Endothelial cell of umbilical vein (primary cell): ENCODE measurements at regions not wholly inside any gene's neighbourhood (a gene's known extent, or its start where the extent isn't known, plus 50 kb on each side); places are given as distances from the start of the nearest gene placed in this dataset.

Experiments
- EZH2 ChIP-seq: IDR thresholded peaks from 2 replicates; pipeline ENCODE4 v1.6.1; 2012; ENCODE audit warnings: borderline replicate concordance, low read depth, mild to moderate bottlenecking, moderate library complexity, low read length, inconsistent platforms; ENCODE audit not compliant: severe bottlenecking
- FOS ChIP-seq: IDR thresholded peaks from 2 replicates; pipeline ENCODE4 v1.6.1; 2011; ENCODE audit warnings: mild to moderate bottlenecking, low read length, moderate library complexity, borderline replicate concordance; ENCODE audit not compliant: insufficient read depth
- JUN ChIP-seq: IDR thresholded peaks from 2 replicates; pipeline ENCODE4 v1.6.1; 2011; ENCODE audit warnings: borderline replicate concordance, low read depth; ENCODE audit not compliant: insufficient read length, insufficient read depth
- MYC ChIP-seq: IDR thresholded peaks from one replicate; pipeline ENCODE4 v1.6.1; 2011; ENCODE audit warnings: mild to moderate bottlenecking, low read depth, low read length
- POLR2A ChIP-seq: IDR thresholded peaks from 2 replicates; pipeline ENCODE4 v1.6.1; 2012; ENCODE audit warnings: low read depth, mild to moderate bottlenecking, control low read depth, low read length
- POLR2AphosphoS5 ChIP-seq: IDR thresholded peaks from 2 replicates; pipeline ENCODE4 v1.6.1; 2012; ENCODE audit warnings: low read depth, mild to moderate bottlenecking, control low read depth, low read length, moderate library complexity; ENCODE audit not compliant: insufficient read depth
- TF ChIP-seq, protein P1 (sequence below), 2 donors: IDR thresholded peaks; 1 replicate in 1 of 2; 2 replicates in 1 of 2; pipeline ENCODE4 v1.5.1; 2011; ENCODE audit warnings: low read length in 2 of 2, mild to moderate bottlenecking in 2 of 2, moderate library complexity in 2 of 2, control low read depth in 1 of 2, inconsistent platforms in 1 of 2, low read depth in 1 of 2; ENCODE audit not compliant: insufficient read depth in 1 of 2; ENCODE audit errors: extremely low read depth in 1 of 2
- TF ChIP-seq, protein P2 (sequence below): IDR thresholded peaks from 2 replicates; pipeline ENCODE4 v1.6.1; 2011; ENCODE audit not compliant: insufficient read depth, insufficient read length

GRCh38 chr5:138696501-138696900 is 56.7 kb upstream of the CTNNA1 start:
- no peak for TF ChIP-seq EZH2
- TF ChIP-seq, protein P1, sequence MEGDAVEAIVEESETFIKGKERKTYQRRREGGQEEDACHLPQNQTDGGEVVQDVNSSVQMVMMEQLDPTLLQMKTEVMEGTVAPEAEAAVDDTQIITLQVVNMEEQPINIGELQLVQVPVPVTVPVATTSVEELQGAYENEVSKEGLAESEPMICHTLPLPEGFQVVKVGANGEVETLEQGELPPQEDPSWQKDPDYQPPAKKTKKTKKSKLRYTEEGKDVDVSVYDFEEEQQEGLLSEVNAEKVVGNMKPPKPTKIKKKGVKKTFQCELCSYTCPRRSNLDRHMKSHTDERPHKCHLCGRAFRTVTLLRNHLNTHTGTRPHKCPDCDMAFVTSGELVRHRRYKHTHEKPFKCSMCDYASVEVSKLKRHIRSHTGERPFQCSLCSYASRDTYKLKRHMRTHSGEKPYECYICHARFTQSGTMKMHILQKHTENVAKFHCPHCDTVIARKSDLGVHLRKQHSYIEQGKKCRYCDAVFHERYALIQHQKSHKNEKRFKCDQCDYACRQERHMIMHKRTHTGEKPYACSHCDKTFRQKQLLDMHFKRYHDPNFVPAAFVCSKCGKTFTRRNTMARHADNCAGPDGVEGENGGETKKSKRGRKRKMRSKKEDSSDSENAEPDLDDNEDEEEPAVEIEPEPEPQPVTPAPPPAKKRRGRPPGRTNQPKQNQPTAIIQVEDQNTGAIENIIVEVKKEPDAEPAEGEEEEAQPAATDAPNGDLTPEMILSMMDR (IDR thresholded peaks at IDR 0.05; ENCODE audit: extremely low read depth in 1 of 2, insufficient read depth in 1 of 2, low read depth in 1 of 2, low read length in 2 of 2): no peak
- no peak for TF ChIP-seq POLR2A
- TF ChIP-seq FOS: no peak
- no peak for TF ChIP-seq POLR2AphosphoS5
- TF ChIP-seq, protein P2, sequence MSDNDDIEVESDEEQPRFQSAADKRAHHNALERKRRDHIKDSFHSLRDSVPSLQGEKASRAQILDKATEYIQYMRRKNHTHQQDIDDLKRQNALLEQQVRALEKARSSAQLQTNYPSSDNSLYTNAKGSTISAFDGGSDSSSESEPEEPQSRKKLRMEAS: no peak
- TF ChIP-seq JUN: no peak
- no peak for TF ChIP-seq MYC
